CD4-positive, alpha-beta T cell (primary cell): ENCODE measurements at regions not wholly inside any gene's neighbourhood (a gene's known extent, or its start where the extent isn't known, plus 50 kb on each side); places are given as distances from the start of the nearest gene placed in this dataset.

Source experiments
- ATAC-seq: fragments of 200-7000 bp; cut with Tn5 transposase; one replicate; pipeline ENCODE4 v1.10.0; 2022; ENCODE audit warnings: mild to moderate bottlenecking; ENCODE audit not compliant: poor library complexity
- CTCF ChIA-PET: fragments of 350-600 bp; sonication (Branson Sonifier 250); formaldehyde crosslinking; loops from one replicate; lab custom pipeline; 2021; ENCODE audit warnings: antibody characterized with exemption, inconsistent platforms; lab: Charles Lee
- POLR2A ChIA-PET: fragments of 350-600 bp; sonication (Branson Sonifier 250); formaldehyde crosslinking; loops from one replicate; lab custom pipeline; 2021; ENCODE audit warnings: antibody characterized with exemption, inconsistent platforms; lab: Charles Lee
- DNase-seq, 14 experiments: peaks; one replicate each; pipeline ENCODE4 v3.0.0-alpha.2; 2013 to 2020; ENCODE audit warnings: mixed read lengths in 2 of 14
- H3K27ac ChIP-seq, 2 donors: one replicate each; pipeline versions ENCODE4 v1.5.1 to v1.7.0; 2013; ENCODE audit warnings: low read length in 2 of 2, low read depth in 1 of 2, mild to moderate bottlenecking in 1 of 2
- H3K27me3 ChIP-seq, 2 experiments: 1 replicate in 1 of 2; 2 replicates in 1 of 2; pipeline versions ENCODE4 v1.6.1 to v1.7.0; 2013; ENCODE audit warnings: low read length in 2 of 2, control low read depth in 1 of 2, mild to moderate bottlenecking in 1 of 2, moderate library complexity in 1 of 2; ENCODE audit not compliant: insufficient read depth in 2 of 2, control insufficient read depth in 1 of 2
- H3K36me3 ChIP-seq: one replicate; pipeline ENCODE4 v1.6.1; 2013; ENCODE audit warnings: low read length, control low read depth; ENCODE audit not compliant: insufficient read depth
- H3K4me1 ChIP-seq: one replicate; pipeline ENCODE4 v1.6.1; 2013; ENCODE audit warnings: low read length, control low read depth; ENCODE audit not compliant: insufficient read depth
- H3K4me3 ChIP-seq: one replicate; pipeline ENCODE4 v1.5.1; 2013; ENCODE audit warnings: mild to moderate bottlenecking, low read length, moderate library complexity
- H3K9me3 ChIP-seq, 2 experiments: 1 replicate in 1 of 2; 2 replicates in 1 of 2; pipeline versions ENCODE4 v1.6.1 to v1.7.0; 2013; ENCODE audit warnings: low read length in 2 of 2, mild to moderate bottlenecking in 2 of 2, control low read depth in 1 of 2, moderate library complexity in 1 of 2; ENCODE audit not compliant: control insufficient read depth in 1 of 2, insufficient read depth in 1 of 2
- H3K27ac Mint-ChIP-seq: one replicate; pipeline ENCODE4 v1.8.0; 2020; ENCODE audit warnings: mixed read lengths
- H3K27me3 Mint-ChIP-seq: one replicate; pipeline ENCODE4 v1.8.0; 2021; ENCODE audit warnings: mixed read lengths
- H3K36me3 Mint-ChIP-seq: one replicate; pipeline ENCODE4 v1.8.0; 2021; ENCODE audit warnings: low read depth, mixed read lengths
- H3K4me1 Mint-ChIP-seq: one replicate; pipeline ENCODE4 v1.8.0; 2021; ENCODE audit warnings: low read depth, mixed read lengths
- H3K4me3 Mint-ChIP-seq: one replicate; pipeline ENCODE4 v1.8.0; 2020; ENCODE audit warnings: mild to moderate bottlenecking, mixed read lengths
- H3K9me3 Mint-ChIP-seq: one replicate; pipeline ENCODE4 v1.8.0; 2020; ENCODE audit warnings: mixed read lengths
- CTCF ChIP-seq: fragments of 200-600 bp; IDR thresholded peaks from one replicate; pipeline ENCODE4 v1.8.0; 2022; ENCODE audit warnings: antibody characterized with exemption, mild to moderate bottlenecking
- intact Hi-C, 2 experiments: fragments of 100-400 bp; cut with DNase I in 1 of 2; cut with micrococcal nuclease in 1 of 2; formaldehyde crosslinking; loops; one replicate each; pipeline versions ENCODE4 v1.15.1 to v1.9.0; 2023 to 2025; cut with DNase I, micrococcal nuclease

DNA sequence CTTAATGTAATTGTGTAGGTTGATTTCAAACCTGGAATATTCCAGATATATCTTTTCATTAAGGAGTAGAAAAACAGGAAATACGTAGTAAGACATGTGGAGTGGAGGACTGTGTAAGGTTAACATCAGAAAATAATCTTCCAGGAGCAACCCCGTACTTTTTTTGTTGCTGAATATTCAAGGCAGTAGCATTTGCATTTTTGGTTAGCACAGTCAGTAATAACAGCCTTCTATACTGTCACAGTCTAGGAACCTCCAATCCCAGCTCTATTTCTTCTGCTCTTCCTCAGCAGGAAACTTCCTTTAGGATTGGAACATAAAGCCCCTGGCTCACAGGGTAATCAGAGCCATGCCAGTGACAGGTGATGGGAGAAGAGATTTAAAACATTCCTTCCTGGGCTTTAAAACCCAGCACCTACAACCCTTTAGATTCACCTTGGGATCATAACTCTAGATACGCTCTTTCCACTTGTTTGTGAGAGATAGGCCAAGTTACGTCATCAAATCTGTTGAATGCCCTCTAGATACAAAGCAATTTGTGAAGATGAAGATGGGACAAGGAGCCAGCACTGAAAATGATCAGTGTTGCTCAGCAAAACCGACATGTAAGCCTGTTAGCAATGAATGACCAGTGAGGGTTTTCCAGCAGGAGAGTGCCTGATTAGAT is 248.5 kb upstream of the NPY start:
- no peaks in the 10 kb centered on the region for H3K9me3 Mint-ChIP-seq
- H3K27ac Mint-ChIP-seq, result no peak overlapping the region
- H3K4me3 Mint-ChIP-seq, result no peak overlapping the region
- H3K27me3 ChIP-seq, result no peaks in the 10 kb centered on the region
- POLR2A ChIA-PET, result no interaction called here
- intact Hi-C loops, result no loop called here
- ATAC-seq, result no peak
- H3K9me3 ChIP-seq, result no peaks in the 10 kb centered on the region
- CTCF ChIA-PET, result no interaction called here
- H3K27ac ChIP-seq, result no peak overlapping the region
- H3K36me3 Mint-ChIP-seq, result no peaks in the 10 kb centered on the region
- H3K27me3 Mint-ChIP-seq, result no peaks in the 10 kb centered on the region
- H3K4me1 ChIP-seq, result no peaks in the 10 kb centered on the region
- no peaks in the 10 kb centered on the region for H3K36me3 ChIP-seq
- no peak for TF ChIP-seq CTCF
- H3K4me3 ChIP-seq, result no peak overlapping the region
- DNase-seq, result no peak
- H3K4me1 Mint-ChIP-seq, result peaks cover 7% of the 10 kb centered on the region

DNA sequence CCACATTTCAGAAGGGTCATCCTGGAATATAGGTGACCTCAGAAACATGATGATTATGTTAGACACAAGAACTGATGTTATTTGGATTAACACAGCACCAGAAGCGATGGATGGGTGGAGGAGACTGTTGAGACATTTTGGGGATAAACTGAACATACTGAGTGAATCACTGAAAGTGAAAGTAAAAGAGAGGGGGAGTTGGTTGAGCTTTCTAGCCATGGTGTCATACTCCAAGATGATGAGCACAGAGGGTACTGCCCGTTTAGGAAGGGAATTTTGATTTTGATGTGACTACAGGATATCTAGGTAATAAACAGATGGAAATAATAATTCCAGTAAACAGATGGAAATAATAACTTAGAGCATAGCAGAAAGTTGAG is 248.0 kb upstream of the NPY start:
- Mint-ChIP-seq H3K4me3 (no peak overlapping the region), H3K27me3 (no peaks in the 10 kb centered on the region), H3K4me1 (peaks cover 7% of the 10 kb centered on the region), H3K27ac (no peak overlapping the region), H3K9me3 (no peaks in the 10 kb centered on the region), H3K36me3 (no peaks in the 10 kb centered on the region)
- Histone ChIP-seq H3K27ac (no peak overlapping the region), H3K4me1 (no peaks in the 10 kb centered on the region), H3K36me3 (no peaks in the 10 kb centered on the region), H3K4me3 (no peak overlapping the region), H3K9me3 (no peaks in the 10 kb centered on the region), H3K27me3 (no peaks in the 10 kb centered on the region)
- ChIA-PET POLR2A (no interaction called here), CTCF (no interaction called here)
- TF ChIP-seq CTCF, result no peak
- intact Hi-C loops, result no loop called here
- no peak for ATAC-seq
- DNase-seq, result no peak

GRCh38 chr7:24038993-24039392 is 245.0 kb upstream of the NPY start:
- TF ChIP-seq CTCF, result no peak
- Histone ChIP-seq H3K4me3 (no peak overlapping the region), H3K9me3 (no peaks in the 10 kb centered on the region), H3K36me3 (no peaks in the 10 kb centered on the region), H3K27ac (no peak overlapping the region), H3K4me1 (no peaks in the 10 kb centered on the region), H3K27me3 (peaks cover 0 to 5% of the 10 kb centered on the region in 2 experiments)
- peaks cover 7% of the 10 kb centered on the region for H3K4me1 Mint-ChIP-seq
- H3K36me3 Mint-ChIP-seq, result no peaks in the 10 kb centered on the region
- no peak overlapping the region for H3K27ac Mint-ChIP-seq
- no peaks in the 10 kb centered on the region for H3K9me3 Mint-ChIP-seq
- intact Hi-C loops, result no loop called here
- ATAC-seq (no peak), DNase-seq (no peak)
- no peaks in the 10 kb centered on the region for H3K27me3 Mint-ChIP-seq
- ChIA-PET POLR2A (no interaction called here), CTCF (no interaction called here)
- H3K4me3 Mint-ChIP-seq, result no peak overlapping the region
